ENCODE measurements at regions not wholly inside any gene's neighbourhood (a gene's known extent, or its start where the extent isn't known, plus 50 kb on each side); places are given as distances from the start of the nearest gene placed in this dataset.

GRCh38 chr2:57182916-57183315 lies 863.7 kb upstream of the VRK2 start:
- TF ChIP-seq CTCF (IDR thresholded peaks at IDR 0.05) = no peak
- no peak for TF ChIP-seq EZH2 (IDR thresholded peaks at IDR 0.05)
- TF ChIP-seq EZH2phosphoT487 (IDR thresholded peaks at IDR 0.05) = no peak
